HG03139 (cell line): ENCODE measurements at regions not wholly inside any gene's neighbourhood (a gene's known extent, or its start where the extent isn't known, plus 50 kb on each side); places are given as distances from the start of the nearest gene placed in this dataset.
"Not testable (repeated sequence)": the region's sequence is repeated elsewhere in the genome, so short reads cannot be mapped to it uniquely, and the experiment has no call there.

Source experiments
- ATAC-seq: cut with Tn5 transposase; IDR thresholded peaks from one replicate; pipeline ENCODE4 v1.9.1; 2021; ENCODE audit not compliant: unreplicated experiment

DNA sequence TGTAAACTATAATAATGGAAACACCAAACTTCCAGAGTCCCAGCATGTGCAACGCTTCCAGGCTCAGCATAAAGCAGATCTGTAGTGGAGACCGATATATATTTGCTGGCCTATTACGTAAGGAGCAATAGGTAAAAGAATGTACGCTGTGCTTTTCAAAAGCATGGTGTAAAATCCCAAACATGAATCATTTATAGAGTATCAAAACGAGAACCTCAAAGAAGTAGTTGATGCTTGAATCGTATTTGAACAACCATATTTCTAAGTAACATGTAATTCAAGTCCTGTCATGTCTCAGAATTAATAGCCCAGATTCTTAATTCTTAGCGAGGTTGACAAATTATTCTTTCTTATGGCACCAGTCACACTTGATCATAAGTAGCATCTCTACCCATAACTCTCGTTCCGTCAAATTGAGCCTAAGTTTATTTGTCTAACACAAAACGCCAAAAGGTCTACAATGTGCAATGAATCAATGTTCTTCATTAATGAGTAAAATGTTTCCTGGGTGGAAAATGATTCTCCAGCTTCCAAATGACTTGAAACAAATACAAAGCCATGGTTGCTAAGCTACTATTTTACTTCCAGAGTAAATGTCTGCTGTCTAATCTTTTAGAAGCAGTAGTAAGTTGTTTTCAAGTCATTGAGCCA lies 811.5 kb upstream of the FRG1 start:
- no peak for ATAC-seq

DNA sequence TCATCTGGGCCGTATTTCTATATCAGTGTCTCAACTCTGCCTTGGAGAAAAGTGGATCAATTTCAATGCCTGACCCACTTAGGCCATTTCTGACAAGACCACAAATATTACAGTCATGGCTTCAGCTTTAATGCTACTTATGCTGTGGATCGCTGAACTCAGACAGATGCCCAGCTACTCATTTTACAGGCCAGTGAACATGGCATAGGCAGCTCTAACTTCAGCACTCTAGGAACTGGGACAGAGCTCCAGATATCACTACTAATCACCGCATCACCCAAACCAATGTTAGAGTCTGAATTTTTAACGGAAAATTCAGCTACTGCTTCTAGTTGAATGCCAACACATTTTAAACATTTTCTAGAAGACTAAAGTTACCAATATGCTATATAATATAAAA lies 809.6 kb upstream of the FRG1 start:
- no peak for ATAC-seq

DNA sequence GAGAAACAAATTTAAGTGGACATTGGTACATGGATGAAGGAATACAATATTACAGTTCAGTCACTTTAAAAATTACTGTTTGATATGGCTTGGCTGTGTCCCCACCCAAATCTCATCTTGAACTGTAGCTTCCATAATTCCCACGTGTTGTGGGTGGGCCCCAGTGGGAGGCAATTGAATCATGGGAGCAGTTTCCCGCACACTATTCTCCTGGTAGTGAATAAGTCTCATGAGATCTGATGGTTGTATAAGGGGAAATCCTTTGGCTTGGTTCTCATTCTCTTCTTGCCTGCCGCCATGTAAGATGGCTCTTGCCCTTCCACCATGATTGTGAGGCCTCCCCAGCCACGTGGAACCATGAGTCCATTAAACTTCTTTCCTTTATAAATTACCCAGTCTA lies 804.2 kb upstream of the FRG1 start:
- ATAC-seq: no peak

DNA sequence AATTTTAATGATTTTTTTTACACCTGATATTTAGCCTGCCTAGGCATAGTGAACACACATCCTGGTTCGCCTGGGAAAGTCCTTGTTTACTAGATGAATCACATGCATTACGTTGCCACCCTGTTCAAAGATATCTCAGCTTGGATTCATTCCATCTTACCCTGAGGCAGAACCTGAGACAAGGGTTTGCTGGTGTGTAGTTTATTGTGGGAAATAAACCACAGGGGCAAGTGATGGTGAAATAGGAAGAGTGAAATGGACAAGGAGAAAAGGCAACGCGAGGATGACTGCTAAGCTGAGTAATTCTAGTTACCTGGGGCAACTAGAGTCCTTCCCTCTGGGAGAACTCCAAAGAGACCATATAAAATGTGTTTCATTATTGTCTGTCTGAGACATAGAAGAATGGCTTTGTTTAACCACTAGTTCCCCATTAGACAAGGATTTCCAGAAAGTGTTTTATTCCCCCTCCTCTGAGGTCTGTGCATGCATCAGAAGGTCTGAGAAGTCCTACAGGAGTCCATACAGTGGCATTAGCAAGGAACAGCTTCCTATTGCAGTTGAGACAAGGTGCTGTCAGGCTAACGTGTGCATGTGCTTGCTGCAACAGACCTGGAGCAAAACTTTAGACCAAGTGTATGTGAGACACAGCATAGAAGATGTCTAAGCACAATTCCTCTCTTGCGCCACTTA lies 797.3 kb upstream of the FRG1 start:
- ATAC-seq: no peak

DNA sequence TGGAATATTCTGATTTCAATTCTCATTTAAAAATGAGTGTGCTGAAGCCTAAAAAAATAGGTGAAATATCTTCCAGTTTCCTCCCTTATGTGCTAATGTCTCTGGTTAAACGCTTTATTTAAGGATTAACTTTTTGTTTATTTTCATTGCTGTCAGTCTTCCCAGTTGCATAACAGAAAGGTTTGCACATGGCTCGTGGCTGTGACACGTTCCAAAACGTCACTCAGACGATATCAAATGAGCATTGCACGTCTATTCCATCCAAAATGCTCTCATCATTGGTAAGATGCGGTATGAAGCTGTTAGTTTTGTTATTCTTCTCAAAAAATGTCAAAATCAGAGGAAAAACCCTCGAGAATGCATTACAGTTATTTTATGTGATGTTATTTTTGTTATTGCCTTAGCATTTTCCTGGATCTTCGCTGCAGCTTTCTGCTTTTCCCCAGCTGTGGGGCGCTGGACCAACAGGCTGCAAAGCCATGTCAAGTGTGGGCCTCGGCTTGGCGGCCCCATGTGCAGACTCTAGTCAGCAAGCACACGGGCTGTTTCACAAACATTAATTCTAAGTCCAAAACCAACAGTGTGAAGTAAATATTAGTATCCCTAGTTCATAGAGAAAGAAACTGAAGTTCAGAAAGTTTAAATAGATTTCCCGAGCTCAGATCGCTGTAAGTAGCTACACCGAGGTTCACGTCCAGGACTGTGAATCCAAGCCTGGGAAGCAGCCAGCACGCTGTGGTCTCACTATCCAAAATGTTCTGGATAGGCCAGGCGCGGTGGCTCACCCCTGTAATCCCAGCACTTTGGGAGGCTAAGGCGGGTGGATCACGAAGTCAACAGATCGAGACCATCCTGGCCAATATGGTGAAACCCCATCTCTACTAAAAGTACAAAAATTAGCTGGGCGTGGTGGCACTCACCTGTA lies 793.4 kb upstream of the FRG1 start:
- ATAC-seq: no peak

DNA sequence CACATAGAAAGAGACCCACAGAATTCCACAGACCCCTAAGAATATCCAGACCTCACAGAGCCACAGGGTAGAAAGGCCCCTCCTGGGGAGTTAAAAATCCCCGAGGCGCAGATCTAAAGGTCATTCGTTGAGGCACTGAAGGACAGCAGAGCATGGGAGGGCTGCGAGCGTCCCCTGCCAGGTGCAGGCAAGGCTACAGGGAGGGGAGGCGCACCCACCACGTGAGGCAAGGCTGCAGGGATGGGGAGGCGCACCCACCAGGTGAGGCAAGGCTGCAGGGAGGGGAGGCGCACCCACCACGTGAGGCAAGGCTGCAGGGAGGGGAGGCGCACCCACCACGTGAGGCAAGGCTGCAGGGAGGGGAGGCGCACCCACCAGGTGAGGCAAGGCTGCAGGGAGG lies 785.6 kb upstream of the FRG1 start:
- not testable (repeated sequence) for ATAC-seq

DNA sequence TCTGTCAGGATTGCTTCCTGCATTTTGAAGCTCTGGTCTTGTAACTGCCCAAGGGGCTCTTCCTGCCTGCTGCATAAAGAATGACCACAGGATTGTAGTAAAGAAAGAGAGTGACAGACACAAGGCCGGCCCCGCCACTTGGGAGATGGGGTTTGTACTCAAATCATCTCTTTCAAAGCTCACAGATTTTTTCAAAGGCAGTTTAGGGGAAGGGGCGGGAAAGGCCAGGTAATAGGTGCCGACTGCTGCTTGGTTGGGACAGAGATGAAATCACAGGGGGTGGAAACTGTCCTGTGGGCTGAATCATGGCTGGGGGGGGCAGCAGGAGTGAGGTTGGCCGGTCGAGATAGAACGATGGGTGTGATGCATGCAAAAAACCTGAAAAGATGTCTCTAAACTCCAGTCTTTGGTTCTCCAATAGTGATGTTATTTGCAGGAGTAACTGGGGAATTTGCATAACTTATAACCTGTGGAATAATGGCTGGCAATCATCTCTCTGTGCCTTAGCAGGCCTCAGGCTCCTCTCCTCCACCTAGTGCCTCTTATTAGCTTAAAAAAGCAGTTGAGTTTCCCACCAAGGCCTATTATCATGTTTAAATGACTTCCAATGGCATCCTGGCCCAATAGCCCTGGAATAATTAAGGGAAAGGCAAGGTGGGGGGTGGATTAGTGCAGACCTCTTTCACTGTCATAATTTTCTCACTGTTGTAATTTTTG lies 778.4 kb upstream of the FRG1 start:
- ATAC-seq: no peak

DNA sequence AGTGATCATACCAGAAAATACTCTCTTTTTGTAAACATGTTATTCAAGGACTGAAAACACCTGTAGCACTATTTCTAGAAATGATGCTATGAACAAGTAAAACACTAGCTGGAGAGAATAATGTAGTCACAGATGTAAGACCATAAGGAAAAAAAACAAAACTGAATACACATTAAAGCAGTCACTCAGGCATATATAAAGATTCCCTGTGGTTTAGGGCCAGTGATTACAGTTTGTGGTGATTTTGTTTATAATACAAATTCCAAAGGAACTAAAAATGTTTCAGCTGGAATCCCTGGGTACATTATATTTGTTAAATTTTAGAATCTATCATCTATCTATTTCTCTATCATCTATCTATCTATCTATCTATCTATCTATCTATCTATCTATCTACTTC lies 777.8 kb upstream of the FRG1 start:
- ATAC-seq: no peak

DNA sequence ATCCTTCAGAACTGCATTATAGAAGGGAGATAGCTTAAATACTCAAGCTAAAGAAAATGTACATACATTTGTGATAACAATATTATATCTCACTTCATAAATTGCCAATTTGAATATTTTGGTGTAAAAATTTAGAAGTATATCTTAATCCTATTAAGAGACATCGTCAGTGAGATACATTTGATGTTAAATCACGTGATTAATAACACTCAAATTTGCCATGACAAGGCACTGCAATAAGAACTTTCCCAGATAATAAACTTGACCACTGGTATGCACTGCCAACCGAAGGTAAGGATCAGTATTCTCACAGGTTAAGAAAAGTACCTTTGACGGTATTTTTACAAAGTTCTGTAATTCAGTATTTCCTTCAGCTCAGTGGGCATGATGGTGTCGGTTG lies 764.7 kb upstream of the FRG1 start:
- ATAC-seq: no peak

DNA sequence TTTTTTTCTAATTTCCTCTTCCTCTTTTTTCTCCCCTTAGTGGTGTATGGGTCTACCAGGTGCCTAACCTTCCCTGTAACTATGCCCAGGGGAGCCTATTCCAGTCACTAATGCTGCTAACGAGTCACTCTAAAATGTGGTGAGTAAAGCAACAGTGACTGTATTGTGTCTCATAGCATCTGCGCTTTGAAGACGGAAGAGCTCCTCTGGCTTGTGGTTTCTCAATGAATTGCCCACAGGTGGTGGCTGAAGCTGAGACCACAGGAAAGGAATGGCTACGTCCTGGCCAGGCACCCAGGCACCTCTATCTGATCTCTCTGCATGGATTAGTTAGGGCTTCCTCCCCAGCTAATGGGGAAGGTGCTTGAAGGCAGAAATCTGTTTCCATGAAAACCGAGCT lies 763.5 kb upstream of the FRG1 start:
- no peak for ATAC-seq

DNA sequence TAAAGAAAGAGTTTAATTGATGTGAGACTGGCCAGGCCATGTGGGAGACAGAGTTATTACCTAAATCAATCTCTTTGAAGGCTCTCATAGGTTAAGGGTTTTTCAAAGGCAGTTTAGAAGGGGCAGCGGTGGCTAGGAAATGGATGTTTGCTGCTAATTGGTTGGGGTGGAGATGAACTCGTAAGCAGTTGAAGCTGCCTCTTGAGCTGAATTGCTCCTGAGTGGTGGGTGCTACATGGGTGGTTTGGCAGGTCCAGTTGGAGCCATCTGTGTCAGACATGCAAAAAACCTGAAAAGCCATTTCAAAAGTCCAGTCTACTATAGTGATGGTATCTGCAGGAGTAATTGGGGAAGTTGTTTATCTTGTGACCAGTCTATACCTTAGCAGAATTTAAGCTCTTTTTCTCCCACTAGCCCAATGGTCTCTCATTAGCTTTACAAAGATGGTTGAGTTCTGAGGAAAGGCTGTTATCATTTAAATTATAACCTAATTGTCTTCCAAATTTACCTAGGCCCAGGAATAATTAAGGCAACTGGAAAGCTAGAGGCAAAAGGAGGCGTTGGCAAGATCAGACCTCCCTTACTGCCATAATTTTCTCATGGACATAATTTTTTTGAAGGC lies 762.4 kb upstream of the FRG1 start:
- no peak for ATAC-seq

DNA sequence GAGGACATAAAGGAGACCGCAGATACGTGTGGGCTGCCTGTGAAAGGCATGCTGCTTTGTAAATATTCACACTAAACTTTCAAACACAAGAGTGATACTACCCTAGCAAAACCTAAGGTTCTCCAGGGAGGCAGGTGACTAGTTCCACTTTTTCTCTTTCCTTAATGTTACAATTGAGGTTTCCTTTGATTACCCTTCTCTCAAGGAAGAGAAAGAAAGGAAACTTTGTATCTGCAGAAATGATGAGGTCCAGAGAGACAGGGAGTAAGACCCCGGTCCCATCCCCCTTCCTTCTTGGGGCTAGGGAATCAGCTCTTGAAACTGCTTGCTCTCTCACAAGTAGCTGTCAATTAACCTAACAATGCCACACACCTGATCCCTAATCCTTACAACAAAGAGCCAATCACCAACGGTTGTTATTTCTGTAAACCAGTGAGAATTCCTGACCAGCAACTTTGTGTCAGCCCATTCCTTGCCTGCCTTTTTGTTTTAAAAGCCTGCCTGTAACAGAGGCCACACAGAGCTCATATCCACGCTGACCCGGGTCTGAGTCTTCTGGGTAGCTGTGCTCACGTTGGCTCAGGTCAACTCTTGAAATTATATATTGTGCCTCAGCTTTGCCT lies 754.8 kb upstream of the FRG1 start:
- no peak for ATAC-seq

DNA sequence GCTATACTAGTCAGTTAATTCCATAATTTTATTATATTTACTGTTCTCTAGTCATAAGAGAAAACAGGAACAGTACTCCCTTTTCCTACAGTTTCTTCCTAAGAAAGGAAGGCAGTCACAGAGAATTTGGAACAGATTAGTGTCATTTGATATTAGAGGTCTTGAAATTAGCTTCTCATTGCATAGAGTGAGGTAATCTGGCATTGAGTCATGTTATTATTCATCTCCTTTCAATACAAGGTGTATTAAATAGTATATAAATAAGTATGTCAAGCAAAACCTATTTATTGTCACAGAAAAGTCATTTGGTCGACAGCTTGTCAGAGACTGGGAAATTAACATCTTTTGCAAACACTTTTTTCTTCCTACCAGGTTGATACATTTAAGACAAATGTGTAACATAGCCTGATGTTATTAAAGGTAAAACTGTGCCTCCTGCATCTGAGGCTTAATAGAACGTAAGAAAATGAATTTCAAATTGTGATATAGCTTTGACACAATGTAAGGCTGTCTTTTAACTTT lies 753.1 kb upstream of the FRG1 start:
- ATAC-seq: no peak

DNA sequence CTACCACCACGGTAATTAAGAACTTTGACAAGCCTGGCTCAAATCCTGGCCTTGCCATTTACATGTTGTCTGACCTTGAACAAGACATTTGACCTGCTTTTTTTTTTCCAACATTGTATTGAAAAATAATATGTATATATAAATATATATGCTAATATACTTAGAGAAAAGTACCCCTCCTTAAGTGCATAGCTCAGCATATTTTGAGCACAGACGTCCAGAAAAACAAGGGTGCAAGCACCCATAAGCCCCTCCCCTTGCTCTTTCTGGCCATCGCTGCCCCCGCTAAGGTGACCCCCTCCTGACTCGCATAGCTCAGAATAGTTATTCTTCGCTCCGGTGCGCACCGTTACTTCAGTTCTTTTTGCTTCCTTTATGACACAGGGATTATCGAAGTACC lies 742.0 kb upstream of the FRG1 start:
- no peak for ATAC-seq

DNA sequence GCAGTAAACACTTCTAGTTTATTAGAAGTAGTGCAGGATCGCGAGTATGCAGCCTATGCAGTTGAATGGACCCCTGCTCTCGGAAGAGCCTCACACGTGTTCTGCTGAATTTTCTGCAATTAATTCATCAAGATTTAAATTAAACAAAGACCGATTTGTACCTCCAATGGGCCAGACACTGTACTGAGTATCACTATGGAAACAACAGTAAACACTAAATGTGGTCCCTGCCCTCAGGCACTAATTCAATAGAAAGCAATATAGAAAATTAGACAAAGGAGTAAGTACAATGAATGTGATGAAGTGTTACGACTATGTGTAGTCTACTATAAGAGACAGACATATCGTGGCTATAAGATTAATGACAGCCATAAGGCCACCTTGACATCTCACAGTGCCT lies 740.3 kb upstream of the FRG1 start:
- no peak for ATAC-seq

DNA sequence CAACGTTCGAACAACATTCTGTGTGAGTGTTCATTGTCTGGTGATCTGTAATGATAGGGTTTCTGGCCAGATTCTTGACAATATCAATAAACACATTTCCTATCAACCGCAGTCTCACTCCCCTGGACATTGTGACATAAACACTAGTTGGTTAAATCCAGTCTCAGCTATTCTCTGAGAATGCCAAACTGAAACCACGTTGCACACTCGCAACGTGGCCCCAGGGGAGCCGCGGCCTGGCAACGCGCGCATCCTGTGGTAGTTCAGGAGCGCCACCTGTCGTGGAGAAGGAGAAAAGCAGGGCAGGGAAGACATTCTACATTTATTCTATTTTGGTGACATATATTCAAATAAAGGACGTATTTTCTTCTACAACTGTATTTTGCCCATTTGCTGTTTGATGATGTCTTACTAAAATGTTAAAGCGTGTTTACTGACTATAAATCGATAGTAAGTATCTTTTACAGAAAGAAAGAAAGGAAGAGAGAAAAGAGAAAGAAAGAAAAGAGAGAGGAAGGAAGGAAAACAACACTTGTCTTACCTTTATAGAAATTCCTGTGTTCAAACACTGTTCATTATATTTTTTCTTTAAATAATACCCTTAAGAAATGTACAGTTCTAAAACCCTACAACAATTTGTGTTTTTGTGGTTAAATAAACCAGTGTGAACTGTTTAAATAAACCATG lies 738.3 kb upstream of the FRG1 start:
- no peak for ATAC-seq

DNA sequence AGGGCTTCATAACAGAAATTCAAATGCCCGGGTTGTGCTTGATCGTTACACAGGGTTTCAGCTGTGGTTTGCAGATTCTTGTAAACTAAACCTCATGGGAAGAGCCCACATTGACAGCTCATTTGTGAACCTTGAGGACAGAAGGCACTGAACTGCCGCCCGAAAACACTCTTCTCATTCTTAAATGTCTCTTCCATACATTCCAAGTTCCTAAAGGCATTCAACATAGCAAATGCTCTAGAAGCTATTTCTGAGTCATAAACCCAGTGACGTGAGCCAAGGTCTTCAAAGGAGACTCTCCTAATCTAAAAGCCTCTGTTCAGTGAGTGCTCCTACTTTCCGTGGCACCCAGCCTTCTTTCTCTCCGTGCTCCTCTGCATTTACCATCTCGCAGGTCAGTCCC lies 737.8 kb upstream of the FRG1 start:
- no peak for ATAC-seq

DNA sequence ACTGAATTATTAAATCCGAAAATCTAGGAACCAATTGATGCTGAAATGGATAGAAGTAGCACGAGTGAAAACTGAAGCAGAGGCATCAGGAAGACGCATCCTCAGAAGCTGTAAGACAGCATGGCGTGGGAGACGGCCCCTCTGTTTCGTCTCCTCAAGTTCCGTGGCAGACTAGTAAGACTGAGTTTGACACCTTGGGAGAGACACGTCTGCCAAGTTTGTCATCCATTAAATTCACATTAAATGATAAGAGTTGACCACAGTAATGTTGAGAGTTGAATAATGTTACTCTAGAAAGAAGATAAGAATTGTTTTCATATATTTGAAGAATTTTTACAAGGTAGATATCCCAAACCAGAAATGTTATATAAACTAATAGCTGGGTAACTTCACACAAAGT lies 736.1 kb upstream of the FRG1 start:
- no peak for ATAC-seq

DNA sequence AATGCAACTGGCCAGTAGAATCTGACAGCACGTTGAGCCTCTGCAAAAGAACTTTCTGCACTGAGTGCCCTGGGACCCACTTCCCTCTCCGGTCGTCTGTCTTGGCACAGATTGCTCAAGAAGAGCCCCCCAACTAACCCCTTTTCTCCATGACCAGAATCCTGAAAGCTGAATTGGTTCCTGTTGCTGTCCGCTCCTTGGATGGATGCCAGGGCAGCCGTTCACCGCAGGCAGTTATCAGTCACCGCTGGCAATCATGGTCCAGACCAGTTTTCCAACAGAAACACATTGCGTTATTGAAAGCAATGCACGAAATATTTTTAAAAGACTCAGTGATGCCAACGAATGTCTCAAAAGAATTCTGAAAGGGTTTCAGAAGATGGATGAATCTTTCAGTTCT lies 733.7 kb upstream of the FRG1 start:
- no peak for ATAC-seq

DNA sequence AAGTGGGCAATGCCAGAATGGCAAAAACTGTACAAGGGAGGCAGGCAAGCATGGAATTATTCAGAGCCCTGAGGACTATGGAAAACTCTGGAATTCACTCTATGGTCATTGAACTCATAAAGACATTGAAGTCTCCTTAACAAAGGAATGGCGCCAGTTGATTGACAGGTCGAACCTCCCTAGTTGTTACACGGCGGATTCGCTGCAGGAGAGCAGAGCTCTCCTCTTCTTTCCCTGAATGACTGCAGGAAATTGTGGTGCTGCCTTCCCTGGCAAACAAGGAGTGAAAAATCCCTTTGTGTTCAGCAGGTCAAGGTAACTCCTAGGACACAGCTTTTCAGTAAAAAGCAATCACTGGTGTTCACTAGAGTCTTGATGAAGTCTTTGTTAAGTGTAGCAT lies 732.8 kb upstream of the FRG1 start:
- no peak for ATAC-seq
